ENCODE measurements at regions not wholly inside any gene's neighbourhood (a gene's known extent, or its start where the extent isn't known, plus 50 kb on each side); places are given as distances from the start of the nearest gene placed in this dataset.
"Not testable (repeated sequence)": the region's sequence is repeated elsewhere in the genome, so short reads cannot be mapped to it uniquely, and the experiment has no call there.

DNA sequence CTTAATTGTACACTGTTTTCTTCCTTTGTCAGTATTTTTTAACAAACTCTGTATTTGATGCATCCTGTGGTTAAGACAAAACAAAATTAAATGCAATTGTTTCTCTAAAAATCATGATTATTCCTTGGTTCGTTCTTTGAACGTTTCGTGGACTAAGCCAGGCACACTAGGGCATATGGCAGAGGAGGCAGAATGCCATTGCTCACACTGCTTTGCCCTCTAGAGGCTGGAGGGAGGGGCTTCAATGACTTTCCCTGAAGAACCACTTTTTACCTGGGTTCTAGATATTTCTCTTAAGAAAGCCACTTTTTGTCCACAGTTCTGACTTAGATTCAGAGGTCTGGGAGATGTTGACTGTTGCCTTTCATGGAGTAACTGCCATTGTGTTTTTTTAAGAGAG lies 236.2 kb upstream of the ADAMTSL1 start:
- no peak for DNase-seq

GRCh38 chr9:18238254-18238653 lies 235.7 kb upstream of the ADAMTSL1 start:
- DNase-seq: no peak

DNA sequence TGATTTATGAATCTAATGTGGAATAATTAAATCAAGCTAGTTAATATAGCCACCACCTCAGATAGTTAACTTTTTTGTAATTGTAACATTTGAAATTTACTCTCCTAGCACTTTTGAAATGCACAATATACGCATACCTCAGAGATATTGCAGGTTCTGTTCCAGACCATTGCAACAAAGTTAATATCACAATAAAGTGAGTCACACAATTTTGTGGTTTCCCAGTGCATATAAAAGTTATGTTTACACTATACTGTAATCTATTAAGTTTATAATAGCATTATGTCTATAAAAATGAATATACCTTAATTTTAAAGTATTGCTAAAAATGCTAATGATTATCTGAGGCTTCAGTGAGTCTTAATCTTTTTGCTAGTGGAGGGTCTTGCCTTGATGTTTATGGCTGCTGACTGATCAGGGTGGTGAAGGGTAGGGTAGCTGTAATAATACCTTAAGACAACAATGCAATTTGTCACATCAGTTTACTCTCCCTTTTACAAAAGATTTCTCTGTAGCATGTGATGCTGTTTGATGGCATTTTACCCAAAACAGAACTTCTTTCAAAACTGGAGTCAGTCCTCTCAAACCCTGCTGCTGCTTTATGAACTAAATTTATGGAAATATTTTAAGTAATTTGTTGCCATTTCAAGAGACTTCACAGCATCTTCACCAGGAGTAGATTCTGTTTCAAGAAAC lies 235.1 kb upstream of the ADAMTSL1 start:
- DNase-seq: no peak

DNA sequence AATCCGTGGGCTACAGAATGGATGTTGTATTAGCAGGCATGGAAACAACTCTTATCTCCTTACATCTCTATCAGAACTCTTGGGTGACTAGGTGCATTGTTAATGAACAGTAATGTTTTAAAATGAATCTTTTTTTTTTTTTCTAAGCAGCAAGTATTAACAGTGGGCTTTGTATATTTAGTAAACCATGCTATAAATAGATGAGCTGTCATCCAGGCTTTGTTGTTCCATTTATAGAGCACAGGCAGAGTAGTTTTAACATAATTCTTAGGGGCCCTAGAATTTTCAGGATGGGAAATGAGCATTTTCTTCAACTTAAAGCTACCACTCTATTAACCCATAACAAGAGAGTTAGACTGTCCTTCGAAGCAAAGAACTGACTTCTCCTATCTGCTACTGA lies 233.7 kb upstream of the ADAMTSL1 start:
- DNase-seq: no peak

GRCh38 chr9:18245911-18246310 lies 228.0 kb upstream of the ADAMTSL1 start:
- peak; percentile 35 for DNase-seq

DNA sequence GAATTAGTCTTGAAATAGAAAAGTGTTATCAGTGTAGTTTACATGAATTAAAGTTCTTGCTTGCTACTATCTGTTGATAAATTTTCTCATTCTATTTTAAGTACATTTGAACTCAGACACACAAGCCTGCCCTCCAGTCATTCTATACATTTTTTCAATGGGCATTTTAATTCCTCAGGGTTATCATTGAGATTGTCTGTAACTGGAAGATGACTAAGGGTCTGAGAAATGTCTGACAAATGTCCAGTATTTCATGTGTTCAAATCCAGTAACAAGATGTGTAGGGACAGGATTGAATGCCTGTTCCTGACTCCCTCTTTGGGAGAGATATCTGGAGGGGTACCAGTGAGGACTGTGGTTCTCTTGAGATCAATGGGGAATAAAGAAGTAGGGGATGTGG lies 223.9 kb upstream of the ADAMTSL1 start:
- no peak for DNase-seq

DNA sequence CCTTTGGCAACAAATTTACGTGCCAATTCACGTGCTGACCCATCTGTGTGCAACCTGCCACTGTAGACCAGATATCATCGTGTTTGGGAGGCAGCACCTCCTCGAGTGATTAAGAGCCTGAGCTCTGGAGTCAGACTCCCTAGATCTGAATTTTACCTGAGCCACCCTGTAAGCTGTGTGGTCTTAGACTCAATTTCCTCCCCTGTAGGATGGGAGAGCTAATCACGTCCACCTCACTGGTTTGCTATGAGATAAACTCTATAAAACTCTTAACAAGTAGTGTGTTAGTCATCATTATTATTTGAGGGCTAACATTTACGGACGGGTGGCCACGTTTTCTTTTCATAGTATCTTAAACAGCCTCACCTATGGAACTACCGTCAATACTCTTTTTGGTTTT lies 220.0 kb upstream of the ADAMTSL1 start:
- DNase-seq: no peak

- DNase-seq: peak; percentile 69
Observed at GRCh38 chr9:18255158-18255629, 218.8 kb upstream of the ADAMTSL1 start.

- no peak for DNase-seq
Observed at GRCh38 chr9:18255747-18256146, 218.2 kb upstream of the ADAMTSL1 start.

- no peak for DNase-seq
Observed at GRCh38 chr9:18256568-18256967, 217.4 kb upstream of the ADAMTSL1 start.

DNA sequence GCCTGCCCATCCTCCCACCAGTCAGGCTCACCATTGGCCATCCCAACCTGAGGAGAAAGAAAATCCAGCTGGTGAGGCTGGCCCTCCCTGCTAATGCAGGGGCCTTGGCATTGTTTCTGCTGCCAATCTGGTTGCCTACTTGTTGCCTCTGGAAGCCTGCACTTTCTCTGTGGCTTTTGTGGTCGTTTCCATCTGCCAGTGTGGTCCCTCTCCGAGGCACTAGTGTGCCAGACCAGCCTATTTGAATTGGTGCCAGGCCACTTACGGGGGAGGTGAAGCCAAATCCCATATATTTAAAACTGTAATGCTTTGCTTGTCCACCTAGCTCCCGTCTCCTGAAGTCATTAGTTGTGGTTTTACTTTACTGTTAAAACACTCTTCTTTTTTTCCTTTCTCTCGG lies 213.4 kb upstream of the ADAMTSL1 start:
- no peak for DNase-seq

GRCh38 chr9:18261181-18261580 lies 212.8 kb upstream of the ADAMTSL1 start:
- DNase-seq: no peak

DNA sequence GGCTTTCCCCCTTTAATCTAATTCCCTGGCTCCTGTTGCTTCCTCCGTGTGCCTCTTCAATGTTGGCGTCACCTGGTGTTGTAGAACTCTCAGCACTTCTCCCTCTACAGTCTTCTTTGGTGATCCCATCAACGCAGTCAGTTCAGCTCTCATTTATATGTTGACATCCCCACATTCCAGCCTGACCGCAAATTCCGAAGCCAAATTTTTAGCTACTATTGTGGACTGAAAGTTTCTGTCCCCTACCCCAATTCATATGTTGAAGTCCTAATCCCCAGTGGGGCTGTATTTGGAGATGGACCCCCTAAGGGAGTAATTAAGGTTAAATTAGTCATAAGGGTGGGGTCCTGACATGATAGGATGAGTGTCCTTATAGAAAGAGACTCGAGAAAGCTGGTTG lies 210.6 kb upstream of the ADAMTSL1 start:
- DNase-seq: no peak

DNA sequence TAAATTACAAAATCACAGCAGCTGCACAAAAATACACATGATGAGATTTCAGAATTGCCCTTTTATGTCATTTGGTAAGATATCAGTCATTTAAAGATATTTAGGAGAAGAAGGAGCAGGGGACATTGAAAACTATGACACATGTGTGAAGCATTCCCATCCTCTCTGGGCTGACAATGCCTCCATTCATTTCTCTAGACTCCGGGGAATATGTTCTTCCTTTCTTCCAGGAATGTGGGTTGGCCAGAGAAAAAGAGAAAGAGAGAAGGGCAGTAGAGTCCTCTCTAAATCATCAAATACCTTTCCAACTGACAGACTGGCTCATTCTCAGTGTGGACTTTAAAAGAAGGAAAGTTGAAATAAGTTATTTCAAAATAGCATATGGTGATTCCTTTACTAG lies 205.6 kb upstream of the ADAMTSL1 start:
- no peak for DNase-seq

DNA sequence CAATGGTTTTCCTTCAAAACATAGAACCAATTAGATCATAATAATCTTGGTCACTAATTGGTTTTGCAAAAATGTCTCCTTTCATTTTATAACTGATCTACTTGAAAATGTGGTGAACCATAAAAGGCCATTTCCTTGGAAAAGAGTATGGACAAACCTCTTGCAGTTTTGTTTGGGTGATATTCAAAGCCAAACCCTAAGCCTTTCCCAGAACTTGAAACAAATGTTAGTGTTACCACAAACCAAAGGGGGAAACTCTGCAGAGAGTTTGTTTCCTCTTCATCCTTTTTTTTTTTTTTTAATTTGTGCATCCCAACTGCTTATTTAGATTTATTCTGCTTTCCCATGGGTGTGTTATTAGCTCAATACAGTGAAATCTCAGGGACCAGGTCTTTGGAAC lies 204.4 kb upstream of the ADAMTSL1 start:
- no peak for DNase-seq

- DNase-seq: no peak
Observed at GRCh38 chr9:18274693-18275092, 199.3 kb upstream of the ADAMTSL1 start.

DNA sequence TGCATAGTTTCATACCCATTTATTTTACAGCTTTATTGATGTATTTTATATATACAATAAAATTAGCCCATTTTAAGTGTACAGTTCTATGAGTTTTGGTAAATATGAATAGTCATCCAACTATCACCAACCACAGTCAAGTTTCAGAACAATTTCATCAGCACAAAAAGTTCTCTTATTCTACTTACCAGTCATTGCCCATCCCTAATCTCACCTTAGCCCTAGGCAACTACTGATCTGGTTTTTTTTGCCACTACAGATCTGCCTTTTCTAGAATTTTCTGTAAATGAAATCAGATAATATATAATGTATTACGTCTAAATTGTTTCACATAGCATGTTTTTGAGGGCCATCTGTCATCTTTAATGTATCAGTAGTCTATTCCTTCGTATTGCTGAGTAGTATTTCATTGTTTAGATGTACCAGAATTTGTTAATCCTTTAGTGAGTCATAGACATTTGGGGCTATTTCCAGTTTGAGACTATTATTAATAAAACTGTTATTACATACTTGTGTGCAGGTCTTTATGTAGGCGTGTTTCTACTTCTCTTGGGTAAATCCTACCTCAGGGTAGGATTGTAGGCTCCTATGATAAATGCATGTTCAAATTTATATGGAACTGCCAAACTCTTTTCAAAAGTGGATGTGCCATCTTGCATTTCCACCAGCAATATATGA lies 198.5 kb upstream of the ADAMTSL1 start:
- no peak for DNase-seq

DNA sequence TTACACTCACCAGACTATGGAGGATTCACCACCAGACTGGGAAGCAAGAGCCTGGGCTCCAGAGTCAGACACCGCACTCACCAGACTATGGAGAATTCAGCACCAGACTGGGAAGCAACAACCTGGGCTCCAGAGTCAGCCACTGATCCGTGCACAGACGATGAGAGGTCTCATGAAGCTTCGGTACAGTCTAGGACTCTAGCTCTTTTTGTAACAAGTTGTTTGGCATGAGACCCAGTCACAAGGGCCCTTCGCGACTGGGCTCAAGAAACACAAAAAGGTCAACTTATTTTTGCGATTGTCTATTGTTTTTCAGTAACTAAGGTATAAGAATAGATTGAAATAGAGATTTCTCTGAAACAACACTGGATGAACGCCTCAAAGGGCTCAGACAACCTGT lies 192.7 kb upstream of the ADAMTSL1 start:
- DNase-seq: no peak

GRCh38 chr9:18294229-18294628 lies 179.7 kb upstream of the ADAMTSL1 start:
- DNase-seq: no peak

- no peak for DNase-seq
Observed at GRCh38 chr9:18296702-18297055, 177.3 kb upstream of the ADAMTSL1 start.

- DNase-seq: no peak
Observed at GRCh38 chr9:18297056-18297841, 176.7 kb upstream of the ADAMTSL1 start.

- no peak for DNase-seq
Observed at GRCh38 chr9:18299449-18299848, 174.5 kb upstream of the ADAMTSL1 start.

GRCh38 chr9:18305167-18305806 lies 168.7 kb upstream of the ADAMTSL1 start:
- not testable (repeated sequence) for DNase-seq

- DNase-seq: no peak
Observed at GRCh38 chr9:18314316-18314715, 159.6 kb upstream of the ADAMTSL1 start.
